CD4-positive, alpha-beta T cell treated with Interleukin-12 subunit alpha and Interleukin-12 subunit beta, for 1 hour (primary cell): ENCODE measurements at regions not wholly inside any gene's neighbourhood (a gene's known extent, or its start where the extent isn't known, plus 50 kb on each side); places are given as distances from the start of the nearest gene placed in this dataset.
"Not testable (repeated sequence)": the region's sequence is repeated elsewhere in the genome, so short reads cannot be mapped to it uniquely, and the experiment has no call there.

Experiments used
- DNase-seq: peaks from one replicate; pipeline ENCODE4 v3.0.0-alpha.2; 2020

DNA sequence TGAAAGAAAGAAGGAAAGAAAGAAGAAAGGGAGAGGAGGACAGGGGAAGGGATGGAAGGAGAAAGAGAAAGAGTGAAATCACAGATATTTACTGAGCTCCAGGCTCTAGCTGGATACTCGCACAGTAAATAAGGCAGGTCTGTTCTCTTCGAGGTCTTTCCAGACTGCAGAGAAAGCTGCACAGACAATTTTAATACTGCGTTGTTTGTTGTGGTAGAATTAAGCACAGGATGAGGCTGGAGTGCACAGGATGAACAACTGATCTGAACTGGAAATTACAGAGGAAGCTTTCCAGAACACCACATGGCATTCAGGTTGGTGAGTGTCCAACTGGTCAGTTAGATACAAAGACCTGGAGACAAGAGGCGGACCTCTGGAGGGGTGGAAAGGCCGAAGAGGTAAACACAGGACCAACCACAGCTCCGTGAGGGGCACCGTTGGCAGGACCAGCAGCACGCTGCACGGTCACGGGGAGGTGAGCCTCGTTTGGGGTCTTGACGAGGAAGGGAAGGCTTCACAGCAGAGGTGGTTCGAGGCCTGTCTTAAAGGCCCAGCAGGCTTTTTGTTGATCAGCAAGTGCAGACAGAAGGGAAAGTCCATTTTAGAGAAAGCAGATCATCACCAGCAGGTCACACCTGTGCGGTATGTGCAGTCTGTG is 121.7 kb downstream of the ATP6V0E2 start:
- DNase-seq, result not testable (repeated sequence)

DNA sequence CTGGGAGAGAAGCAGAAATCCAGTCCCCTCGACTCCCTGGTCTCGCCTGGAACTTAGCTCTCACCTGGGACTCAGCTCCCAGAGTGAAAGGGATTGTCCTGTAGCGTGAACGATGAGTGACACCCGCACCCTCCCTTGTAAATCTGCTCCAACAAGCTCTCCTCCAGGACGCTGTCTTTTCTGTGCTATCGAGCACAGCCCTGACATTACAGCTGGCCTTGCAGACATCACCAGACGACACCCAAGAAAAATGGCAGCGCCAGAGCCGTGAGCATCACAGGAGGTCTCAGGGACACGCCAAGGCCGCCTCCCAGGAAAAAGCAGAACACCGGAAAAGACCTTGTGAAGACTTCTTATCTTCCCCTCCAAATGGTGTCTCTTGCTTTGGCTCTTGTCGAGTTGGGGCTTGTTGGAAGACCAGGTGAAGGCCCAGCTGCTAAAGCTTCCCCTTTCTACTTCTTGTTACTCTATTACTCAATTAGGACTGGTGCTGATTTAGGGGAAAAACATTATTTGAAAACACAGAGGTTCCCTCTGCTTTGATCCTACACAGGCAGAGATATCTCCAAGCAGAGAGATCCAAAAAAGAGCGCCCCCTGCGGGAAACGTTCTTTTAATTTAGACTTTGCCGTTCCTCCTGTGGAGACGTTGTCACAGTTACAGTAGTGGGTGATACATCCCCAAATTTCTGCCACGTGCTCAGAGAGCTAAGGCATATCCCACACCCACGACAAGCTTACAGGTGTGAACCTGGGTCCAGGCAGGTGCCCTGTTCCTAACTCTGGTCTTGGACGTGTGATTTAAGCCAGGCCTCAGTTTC is 127.2 kb downstream of the ATP6V0E2 start:
- DNase-seq, result peak; percentile 18

DNA sequence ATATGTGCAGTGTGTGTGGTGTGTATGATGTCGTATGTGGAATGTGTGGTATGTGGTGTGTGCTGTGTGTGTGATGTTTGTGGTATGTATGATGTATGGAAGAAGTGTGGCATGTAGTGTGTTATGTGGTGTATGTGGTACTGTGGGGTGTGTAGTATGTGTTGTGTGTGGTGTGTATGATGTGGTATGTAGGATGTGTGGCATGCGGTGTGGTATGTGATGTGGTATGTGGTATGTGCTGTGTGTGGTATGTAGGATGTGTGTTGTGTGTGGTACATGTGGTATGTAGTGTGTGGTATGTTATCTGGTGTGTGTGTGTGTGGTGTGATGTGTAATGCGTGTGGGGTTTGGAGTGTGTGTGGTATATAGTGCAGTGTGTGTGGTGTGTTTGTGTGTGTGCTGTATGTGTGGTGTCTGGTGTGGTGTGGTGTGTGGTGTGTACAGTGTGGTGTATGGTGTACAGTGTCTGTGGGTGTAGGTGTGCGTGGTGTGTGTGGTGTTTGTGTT is 129.6 kb downstream of the ATP6V0E2 start:
- DNase-seq, result no peak

DNA sequence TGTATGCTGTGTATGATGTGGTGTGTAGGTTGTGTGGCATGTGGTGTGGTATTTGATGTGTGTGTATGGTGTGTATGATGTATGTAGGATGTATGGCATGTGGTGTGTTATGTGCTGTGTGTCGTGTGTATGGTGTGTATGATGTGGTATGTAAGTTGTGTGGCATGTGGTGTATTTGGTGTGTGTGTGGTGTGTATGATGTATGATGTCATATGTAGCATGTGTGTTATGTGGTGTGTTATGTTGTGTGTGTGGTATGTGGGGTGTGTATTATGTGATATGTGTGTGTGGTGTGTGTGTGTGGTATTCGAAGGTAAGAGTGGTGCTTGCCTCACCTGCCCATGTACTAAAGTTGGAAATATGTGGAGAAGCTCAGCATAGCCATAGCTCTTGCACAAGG is 130.2 kb downstream of the ATP6V0E2 start:
- not testable (repeated sequence) for DNase-seq

DNA sequence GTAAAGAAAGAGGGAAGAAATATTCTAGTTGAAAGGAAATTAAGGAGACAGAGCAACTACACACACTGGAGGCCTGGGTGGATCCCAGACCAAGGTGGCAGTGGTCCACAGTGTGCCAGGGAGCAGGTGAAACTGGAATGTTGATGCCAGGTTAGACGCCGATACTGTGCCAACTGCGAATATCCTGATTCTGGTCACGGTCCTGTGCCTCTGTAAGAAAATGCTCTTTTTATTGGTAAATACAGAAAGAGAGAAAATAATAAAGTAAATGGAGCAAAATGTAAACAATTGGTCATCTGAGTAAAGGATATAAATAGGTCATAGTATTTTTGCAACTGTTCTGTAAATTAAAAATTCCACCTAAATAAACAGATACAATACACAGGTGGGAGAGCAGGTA is 131.1 kb downstream of the ATP6V0E2 start:
- DNase-seq, result not testable (repeated sequence)

DNA sequence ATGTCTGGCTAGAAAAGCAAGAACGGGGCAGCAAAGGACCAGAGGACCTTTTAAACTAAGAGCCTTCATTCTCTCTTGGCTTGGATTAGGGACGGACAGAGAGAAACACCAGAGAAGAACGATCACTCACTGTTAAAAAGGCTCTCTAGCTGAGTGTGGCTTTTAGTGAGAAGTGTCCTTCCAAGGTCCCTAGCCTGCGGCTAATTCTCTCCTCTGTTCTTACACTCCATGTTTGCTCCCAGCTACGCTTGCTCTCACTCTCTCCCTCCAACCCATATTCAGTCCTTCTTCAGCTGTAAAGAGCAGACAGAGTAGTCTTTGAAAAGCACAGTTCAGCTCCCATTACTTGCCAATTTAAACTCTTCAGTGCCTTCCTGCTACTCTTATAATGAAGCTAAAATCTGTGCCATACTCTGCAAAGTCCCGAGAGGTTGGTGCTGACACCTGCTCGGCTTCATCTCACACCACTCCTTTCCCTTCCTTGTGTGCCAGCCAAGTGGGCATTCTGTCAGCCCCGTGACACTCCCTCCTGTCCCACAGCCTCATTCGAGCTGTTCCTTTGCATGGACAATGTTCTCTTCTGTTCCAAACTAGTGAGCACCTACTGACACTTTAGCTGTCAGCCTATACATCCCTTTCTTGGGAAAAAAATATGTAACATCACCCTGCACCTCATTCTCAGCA is 136.0 kb downstream of the ATP6V0E2 start:
- DNase-seq, result not testable (repeated sequence)

DNA sequence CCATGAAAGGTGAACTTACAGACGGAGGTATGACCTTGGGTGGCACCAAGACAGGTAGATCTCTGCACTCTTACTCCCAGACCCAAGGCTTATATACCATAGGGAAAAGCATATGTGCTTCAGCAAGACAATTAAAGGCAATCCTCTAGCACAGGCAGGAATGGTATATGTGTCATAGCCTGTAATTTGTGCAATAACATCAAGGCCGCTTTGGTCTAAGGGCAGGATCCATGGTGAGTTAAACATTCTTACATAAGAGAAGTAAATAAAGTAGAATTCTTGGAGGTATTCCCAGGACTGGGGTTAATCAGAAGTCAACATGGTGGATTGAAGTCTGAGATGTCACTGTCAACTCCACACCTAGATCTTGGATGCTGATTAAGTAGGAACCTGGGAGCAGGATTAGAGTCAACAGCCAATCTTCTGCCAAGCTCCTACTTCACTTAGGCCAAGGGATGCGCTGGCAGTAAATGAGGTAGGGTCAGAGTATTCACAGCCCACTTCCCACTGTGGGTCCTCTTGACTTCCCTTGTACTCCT is 143.0 kb downstream of the ATP6V0E2 start:
- not testable (repeated sequence) for DNase-seq

DNA sequence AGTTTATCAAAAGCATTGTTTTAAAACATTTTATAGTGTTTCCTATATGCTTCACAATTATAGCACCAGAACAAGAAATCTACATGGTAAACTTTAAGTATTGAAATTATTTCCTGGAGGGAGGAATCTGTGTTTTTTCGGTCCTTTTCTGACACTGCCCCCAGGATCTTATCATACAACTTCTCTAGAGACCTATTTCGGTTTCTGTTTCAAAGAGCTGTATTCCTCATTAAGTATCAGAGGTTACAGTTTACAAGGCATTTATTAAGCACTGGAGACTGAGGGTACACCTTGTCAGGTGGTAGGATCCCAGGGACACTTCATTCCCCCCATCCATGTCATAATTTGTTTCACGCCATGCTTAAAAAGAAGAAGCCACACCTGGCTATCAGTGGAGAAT is 146.4 kb downstream of the ATP6V0E2 start:
- DNase-seq, result not testable (repeated sequence)

DNA sequence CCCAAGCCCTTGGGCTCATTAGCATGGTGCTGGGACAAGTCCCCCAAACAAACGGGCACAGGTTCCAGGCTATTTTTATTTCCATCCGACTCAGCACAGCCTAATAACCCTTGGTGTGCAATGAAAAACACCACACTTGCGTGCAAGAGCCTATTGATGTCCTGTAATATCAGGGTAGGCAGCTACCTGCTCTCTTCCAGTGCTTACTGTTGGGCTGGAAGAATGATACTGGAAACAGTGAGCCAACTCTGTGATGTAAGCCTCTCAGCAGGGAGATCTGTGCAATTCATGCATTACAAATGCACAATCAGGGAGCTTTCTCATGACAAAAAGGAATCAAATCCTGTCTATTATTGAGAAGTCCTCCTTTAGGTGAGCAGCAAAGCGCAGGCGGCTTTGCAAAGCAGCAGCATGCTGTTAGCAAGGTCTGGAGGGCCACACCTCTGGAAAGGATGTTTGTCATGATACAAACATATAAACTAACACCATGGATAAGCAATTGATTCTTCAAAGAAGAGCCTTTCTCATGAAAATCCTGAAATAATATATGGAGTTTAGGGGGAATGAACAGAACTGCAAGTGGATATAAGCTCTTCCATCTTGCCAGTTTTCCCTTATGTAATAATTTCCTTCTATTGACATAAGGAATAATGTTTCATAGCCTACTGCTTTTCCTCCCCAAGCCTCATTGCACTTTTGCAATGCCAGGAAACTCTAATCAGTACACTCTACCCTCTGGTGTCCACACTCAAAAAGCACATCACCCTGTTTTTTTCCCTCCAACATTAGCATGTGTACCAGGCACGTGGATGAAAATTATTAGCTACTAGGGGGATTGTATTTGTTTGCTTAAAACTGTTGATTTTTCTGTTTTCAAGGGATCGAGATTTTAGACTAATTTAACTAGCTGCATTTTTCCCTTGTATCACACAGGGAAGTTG is 151.1 kb downstream of the ATP6V0E2 start:
- not testable (repeated sequence) for DNase-seq

DNA sequence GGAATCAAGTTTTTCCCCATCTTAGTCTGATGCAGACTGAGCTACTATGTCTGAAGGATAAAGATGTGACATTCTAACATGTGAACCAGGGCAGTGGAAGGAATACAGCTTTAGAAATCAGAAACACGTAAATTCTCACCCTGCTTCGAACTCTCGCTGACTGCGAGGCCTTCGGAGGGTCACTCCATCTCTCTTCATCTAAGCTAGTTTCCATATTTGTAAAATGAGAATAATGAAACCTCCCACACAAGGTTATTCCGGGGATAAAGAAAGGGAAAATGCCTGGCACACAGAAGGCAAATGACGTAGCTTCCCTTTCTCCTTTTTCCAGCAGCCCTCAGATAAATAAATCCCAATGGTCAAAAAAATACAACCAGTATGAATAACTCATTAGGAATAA is 152.0 kb downstream of the ATP6V0E2 start:
- not testable (repeated sequence) for DNase-seq

DNA sequence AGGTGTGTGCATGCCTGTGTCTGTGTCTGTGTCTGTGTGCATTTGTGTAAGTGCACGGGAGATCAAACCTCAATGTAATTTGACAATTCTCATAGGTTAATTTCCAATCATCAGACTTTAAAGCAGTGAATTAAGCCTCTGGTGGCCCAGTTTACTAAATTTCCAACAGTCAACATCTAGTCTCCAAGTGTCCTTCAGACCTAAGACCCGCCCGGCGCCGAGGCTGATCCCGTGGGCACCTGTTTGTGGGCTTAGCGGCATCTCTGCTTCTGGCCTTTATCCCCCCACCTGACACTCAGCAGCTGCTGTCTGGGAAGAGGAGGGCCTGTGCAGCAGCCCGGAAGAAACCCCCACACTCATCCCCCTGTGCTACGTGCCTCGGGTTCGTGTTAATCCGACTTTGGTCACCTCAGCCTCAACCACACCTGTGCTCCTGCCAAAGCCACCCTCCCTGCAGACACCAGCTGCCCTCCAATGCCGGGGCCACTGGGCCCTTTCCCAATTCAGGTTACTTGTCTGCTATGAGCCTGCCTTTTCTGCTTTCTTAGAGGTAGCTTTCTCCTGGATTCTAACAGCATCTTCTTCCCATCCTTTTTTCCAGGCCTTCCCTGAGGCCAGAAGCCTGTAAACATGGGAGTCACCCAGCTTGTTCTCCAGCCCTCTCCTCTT is 154.7 kb downstream of the ATP6V0E2 start:
- DNase-seq, result not testable (repeated sequence)

DNA sequence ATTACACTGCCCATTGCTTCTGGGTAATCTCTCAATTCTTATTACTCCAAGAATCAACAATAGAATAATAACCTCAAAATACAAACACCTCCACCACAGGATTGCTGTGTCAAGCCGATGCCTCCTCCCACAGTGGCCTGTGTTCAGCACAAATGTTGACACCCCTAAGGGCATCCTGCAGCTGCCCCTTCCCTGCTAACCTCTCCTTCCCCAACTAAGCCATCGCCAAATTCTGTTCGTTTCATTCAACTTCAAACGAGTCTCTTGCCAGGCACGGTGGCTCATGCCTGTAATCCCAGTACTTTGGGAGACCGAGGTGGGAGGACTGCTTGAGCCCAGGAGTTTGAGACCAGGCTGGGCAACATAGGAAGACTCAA is 155.2 kb downstream of the ATP6V0E2 start:
- DNase-seq, result not testable (repeated sequence)

DNA sequence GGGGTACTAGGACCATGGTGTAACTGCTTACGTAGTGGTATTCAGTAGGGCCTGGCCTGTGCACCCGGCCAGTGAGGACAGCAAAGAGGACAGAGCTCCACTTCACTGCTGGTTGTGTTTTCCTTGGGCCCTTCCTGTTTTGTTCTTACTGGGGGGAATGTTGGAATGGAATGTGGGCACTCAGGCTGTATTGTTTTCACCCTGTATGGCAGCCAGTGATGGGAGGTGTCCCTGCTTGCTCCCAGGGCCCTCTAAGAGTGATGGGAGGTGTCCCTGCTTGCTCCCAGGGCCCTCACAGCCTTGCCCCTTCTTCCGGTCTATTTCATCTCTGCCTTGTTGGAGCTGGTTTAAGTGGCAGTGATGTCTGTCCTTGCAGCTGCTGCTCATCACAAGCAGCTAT is 158.0 kb downstream of the ATP6V0E2 start:
- not testable (repeated sequence) for DNase-seq

DNA sequence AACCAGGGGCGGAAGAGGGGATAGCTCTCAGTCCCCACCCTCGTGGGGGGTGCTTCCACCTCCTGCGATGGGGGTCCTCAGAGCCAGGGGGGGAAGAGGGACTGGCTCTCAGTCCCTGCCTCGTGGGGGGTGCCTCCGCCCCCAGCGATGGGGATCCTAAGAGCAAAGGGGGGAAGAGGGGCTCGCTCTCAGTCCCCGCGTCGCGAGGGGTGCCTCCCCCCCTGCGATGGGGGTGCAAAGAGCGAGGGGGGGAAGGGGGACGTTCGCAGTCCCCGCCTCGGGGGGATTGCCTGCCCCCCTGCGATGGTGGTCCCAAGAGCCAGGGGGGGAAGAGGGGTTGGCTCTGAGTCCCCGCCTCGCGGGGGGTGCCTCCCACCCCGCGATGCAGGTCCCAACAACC is 159.9 kb downstream of the ATP6V0E2 start:
- DNase-seq, result not testable (repeated sequence)

DNA sequence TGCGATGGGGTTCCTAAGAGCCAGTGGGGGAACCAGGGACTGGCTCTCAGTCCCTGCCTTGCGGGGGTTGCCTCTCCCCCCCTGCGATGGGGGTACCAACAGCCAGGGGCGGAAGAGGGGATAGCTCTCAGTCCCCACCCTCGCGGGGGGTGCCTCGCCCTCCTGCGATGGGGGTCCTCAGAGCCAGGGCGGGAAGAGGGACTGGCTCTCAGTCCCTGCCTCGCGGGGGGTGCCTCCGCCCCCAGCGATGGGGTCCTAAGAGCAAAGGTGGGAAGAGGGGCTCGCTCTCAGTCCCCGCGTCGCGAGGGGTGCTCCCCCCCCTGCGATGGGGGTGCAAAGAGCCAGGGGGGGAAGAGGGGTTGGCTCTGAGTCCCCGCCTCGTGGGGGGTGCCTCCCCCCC is 162.0 kb downstream of the ATP6V0E2 start:
- not testable (repeated sequence) for DNase-seq

DNA sequence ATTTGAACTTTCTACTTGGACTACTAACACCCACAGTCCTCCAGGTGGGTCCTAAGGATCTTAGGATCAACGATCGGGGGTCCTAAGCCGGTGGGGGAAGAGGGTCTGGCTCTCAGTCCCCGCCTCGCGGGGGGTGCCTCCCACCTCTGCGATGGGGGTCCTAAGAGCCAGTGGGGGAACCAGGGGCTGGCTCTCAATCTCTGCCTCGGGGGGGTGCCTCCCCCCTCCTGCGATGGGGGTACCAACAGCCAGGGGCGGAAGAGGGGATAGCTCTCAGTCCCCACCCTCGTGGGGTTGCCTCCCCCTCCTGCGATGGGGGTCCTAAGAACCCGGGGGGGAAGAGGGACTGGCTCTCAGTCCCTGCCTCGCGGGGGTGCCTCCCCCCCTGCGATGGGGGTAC is 165.3 kb downstream of the ATP6V0E2 start:
- not testable (repeated sequence) for DNase-seq

DNA sequence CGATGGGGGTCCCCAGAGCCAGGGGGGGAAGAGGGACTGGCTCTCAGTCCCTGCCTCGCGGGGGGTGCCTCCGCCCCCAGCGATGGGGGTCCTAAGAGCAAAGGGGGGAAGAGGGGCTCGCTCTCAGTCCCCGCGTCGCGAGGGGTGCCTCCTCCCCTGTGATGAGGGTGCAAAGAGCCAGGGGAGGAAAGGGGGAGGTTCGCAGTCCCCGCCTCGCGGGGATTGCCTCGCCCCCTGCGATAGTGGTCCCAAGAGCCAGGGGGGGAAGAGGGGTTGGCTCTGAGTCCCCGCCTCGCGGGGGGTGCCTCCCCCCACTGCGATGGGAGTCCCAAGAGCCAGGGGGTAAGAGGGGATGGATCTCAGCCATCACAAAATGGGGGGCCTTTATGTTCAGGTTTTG is 168.5 kb downstream of the ATP6V0E2 start:
- DNase-seq, result not testable (repeated sequence)

DNA sequence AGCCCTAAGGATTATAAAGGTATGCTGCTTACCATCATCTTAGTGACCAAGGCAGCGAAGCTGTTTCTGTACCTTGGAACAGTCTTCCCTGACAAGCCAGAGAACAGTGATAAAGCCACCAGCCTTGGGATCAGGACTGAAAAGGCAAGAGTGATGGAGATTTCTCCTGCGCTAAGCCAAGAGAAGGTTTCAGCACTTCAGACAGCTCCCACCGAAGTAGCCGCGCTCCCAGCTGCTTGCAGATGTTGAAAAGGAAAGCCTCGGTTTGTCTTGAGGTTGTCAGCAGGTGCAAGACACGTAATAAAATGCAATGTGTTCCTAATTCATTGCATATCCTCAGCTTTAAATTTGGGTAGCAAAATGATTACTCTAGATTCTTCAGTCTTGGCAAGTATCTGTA is 171.0 kb downstream of the ATP6V0E2 start:
- peak; percentile 24 for DNase-seq

DNA sequence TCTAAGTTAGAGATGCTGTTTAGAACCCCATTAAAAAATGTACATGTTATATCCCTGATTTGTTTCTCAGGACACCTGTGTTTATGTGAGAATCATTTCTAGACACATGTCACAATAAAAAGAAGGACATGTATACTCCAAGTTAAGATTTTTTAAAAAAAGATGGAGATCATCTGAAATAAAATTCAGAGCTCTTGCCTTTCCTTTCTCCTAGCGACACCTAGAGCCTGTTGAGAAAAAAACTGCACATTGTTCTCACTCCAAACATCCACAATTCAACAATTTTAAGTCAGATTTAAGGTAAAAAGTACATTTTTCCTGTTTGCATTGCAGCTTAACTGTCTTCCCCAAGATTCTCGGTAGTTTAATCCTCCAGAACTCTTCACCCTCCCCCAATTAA is 171.8 kb downstream of the ATP6V0E2 start:
- DNase-seq, result not testable (repeated sequence)

DNA sequence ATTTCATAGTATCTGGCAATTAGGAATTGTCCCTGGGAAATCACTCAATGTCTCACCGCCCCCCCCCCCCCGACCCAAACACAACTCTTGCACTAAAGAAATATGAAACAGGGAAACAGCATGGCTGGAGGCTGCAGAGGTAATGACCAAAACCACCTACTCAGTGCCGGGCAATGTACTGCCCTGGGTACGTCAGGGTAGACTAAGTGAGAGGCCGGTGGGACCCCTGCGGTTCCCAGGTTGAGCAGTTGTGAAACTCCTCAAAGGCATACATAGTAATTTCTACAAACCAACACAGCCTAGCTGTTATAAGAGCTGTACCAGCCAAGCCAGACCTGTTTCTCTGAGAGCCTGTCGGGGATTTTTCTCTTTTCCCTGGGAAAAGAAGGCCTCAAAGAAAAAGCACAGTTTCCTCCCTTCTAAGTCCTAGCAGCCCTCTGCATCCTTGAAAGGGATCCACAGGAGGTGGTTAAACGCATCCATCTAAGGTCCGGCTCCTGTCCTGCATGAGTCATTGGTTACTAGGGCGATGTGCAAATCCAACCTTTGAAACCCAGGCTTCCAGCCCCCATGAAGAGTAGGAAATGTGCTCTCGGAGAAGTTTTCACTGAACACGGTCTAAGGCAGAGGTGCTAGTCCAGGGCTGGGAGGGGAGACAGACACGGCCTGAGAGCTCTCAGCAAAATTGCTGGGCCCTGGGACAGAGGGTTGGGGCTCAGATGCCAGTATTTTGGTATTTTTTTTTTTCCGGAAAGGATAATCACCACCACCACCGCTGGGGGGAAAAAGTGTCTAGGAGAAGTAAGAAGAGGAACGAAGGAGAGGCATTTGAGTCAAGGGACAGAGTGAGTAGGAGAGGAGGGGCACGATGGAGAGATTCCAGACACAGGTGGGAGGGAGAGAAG is 172.8 kb downstream of the ATP6V0E2 start:
- not testable (repeated sequence) for DNase-seq
